MM.1S (cell line): ENCODE measurements at regions not wholly inside any gene's neighbourhood (a gene's known extent, or its start where the extent isn't known, plus 50 kb on each side); places are given as distances from the start of the nearest gene placed in this dataset.
A peak's percentile ranks its signal among the peaks of the same experiment; 100 is the strongest.

ENCODE experiments used
- DNase-seq: peaks from one replicate; pipeline ENCODE4 v3.0.0-alpha.2; 2015
- H2AFZ ChIP-seq: fragments of 300-600 bp; sonication (generic); 2 replicates; pipeline ENCODE4 v1.6.0; 2016; ENCODE audit warnings: antibody characterized with exemption, low read length
- H3F3A ChIP-seq: fragments of 300-600 bp; sonication (generic); 2 replicates; pipeline ENCODE4 v1.6.1; 2016; ENCODE audit warnings: mild to moderate bottlenecking, antibody characterized with exemption, low read length, moderate library complexity, mixed read lengths; ENCODE audit not compliant: insufficient read depth
- H3K27ac ChIP-seq: fragments of 300-600 bp; sonication (generic); 2 replicates; pipeline ENCODE4 v1.5.1; 2016; ENCODE audit warnings: mild to moderate bottlenecking, low read length
- H3K27me3 ChIP-seq: fragments of 300-600 bp; sonication (generic); replicated peaks from 2 replicates; pipeline ENCODE4 v1.6.0; 2016; ENCODE audit warnings: low read length; ENCODE audit not compliant: insufficient read depth
- H3K36me3 ChIP-seq: fragments of 300-600 bp; sonication (generic); replicated peaks from 2 replicates; pipeline ENCODE4 v1.6.1; 2016; ENCODE audit warnings: mild to moderate bottlenecking, low read length, mixed read lengths; ENCODE audit not compliant: insufficient read depth
- H3K4me1 ChIP-seq: fragments of 300-600 bp; sonication (generic); 2 replicates; pipeline ENCODE4 v1.6.1; 2016; ENCODE audit warnings: low read length, mixed read lengths
- H3K4me2 ChIP-seq: fragments of 300-600 bp; sonication (generic); 2 replicates; pipeline ENCODE4 v1.6.0; 2016; ENCODE audit warnings: low read depth, low read length
- H3K4me3 ChIP-seq: fragments of 300-600 bp; sonication (generic); 2 replicates; pipeline ENCODE4 v1.5.1; 2016; ENCODE audit warnings: low read length, mixed read lengths
- H3K79me2 ChIP-seq: fragments of 300-600 bp; sonication (generic); 2 replicates; pipeline ENCODE4 v1.6.1; 2016; ENCODE audit warnings: mixed run types, low read length, mixed read lengths
- H3K9ac ChIP-seq: fragments of 300-600 bp; sonication (generic); 2 replicates; pipeline ENCODE4 v1.6.1; 2016; ENCODE audit warnings: low read length, mixed read lengths
- H3K9me2 ChIP-seq: fragments of 300-600 bp; sonication (generic); replicated peaks from 2 replicates; pipeline ENCODE4 v1.6.1; 2016; ENCODE audit warnings: mild to moderate bottlenecking, low read length, mixed read lengths; ENCODE audit not compliant: insufficient read depth
- H3K9me3 ChIP-seq: fragments of 300-600 bp; sonication (generic); replicated peaks from 2 replicates; pipeline ENCODE4 v1.6.1; 2016; ENCODE audit warnings: mild to moderate bottlenecking, low read length, mixed read lengths; ENCODE audit not compliant: insufficient read depth
- H4K20me1 ChIP-seq: fragments of 300-600 bp; sonication (generic); 2 replicates; pipeline ENCODE4 v1.6.1; 2016; ENCODE audit warnings: mild to moderate bottlenecking, low read length, moderate library complexity, mixed read lengths; ENCODE audit not compliant: insufficient read depth
- EZH2 ChIP-seq: fragments of 300-600 bp; sonication (generic); optimal IDR thresholded peaks from 2 replicates; pipeline ENCODE3; 2017; ENCODE audit warnings: low read depth, mild to moderate bottlenecking, antibody characterized with exemption, low read length, mixed read lengths
- EZH2phosphoT487 ChIP-seq: fragments of 300-600 bp; sonication (generic); IDR thresholded peaks from 2 replicates; pipeline ENCODE4 v1.6.1; 2018; ENCODE audit warnings: antibody characterized with exemption, low read length
- TF ChIP-seq, protein P1 (sequence below): fragments of 300-600 bp; sonication (generic); IDR thresholded peaks from 2 replicates; pipeline ENCODE4 v1.5.1; 2016; ENCODE audit warnings: antibody characterized with exemption, low read length, mixed read lengths

DNA sequence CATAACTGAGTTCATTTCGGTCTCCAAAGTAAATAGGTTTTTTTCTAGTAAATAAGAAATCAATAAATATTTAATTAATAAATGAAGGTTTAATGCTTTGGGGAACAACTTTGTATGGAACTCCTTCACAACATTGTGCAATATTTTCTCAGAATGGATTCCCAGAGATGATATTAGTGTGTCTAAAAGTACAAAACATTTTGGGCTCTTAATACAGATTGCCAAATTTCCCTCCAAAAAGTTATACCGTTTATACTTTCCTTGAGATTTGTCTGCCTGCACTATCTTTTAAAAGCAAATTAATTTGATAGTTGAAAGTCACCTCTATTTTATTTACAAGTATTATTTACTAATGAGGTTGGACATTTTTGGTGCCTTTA lies 151.8 kb downstream of the FAM161A start:
- Histone ChIP-seq H3K36me3 (no peaks in the 10 kb centered on the region), H3K4me1 (no peaks in the 10 kb centered on the region), H3K27ac (no peak overlapping the region), H2AFZ (no peak overlapping the region), H3K4me2 (no peak overlapping the region), H3K4me3 (no peak overlapping the region), H3K9me2 (no peaks in the 10 kb centered on the region), H3K27me3 (no peaks in the 10 kb centered on the region), H3K9me3 (no peaks in the 10 kb centered on the region), H3F3A (no peaks in the 10 kb centered on the region), H3K9ac (no peak overlapping the region), H4K20me1 (no peaks in the 10 kb centered on the region), H3K79me2 (no peaks in the 10 kb centered on the region)
- TF ChIP-seq EZH2 (no peak), EZH2phosphoT487 (no peak)
- TF ChIP-seq, protein P1, sequence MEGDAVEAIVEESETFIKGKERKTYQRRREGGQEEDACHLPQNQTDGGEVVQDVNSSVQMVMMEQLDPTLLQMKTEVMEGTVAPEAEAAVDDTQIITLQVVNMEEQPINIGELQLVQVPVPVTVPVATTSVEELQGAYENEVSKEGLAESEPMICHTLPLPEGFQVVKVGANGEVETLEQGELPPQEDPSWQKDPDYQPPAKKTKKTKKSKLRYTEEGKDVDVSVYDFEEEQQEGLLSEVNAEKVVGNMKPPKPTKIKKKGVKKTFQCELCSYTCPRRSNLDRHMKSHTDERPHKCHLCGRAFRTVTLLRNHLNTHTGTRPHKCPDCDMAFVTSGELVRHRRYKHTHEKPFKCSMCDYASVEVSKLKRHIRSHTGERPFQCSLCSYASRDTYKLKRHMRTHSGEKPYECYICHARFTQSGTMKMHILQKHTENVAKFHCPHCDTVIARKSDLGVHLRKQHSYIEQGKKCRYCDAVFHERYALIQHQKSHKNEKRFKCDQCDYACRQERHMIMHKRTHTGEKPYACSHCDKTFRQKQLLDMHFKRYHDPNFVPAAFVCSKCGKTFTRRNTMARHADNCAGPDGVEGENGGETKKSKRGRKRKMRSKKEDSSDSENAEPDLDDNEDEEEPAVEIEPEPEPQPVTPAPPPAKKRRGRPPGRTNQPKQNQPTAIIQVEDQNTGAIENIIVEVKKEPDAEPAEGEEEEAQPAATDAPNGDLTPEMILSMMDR: no peak
- DNase-seq: no peak

DNA sequence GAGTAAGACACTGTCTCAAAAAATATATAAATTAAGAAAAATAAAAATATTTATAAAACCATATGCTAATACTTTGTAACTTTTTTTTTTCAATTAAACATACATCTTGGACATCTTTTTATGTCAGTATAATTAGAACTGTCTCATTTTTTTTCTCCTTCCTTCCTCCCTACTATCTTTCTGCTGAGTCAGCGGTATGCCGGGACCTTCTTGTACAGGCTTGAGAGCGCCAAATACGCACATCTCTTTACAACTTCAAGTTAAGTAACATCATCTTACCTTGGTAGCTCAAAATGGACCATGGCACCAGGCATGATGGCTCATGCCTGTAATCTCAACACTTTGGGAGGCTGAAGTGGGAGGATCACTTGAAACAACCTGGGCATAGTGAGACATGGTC lies 153.4 kb downstream of the FAM161A start:
- Histone ChIP-seq H3K9ac (no peak overlapping the region), H3K36me3 (no peaks in the 10 kb centered on the region), H3K4me2 (no peak overlapping the region), H3K79me2 (no peaks in the 10 kb centered on the region), H3F3A (no peaks in the 10 kb centered on the region), H4K20me1 (no peaks in the 10 kb centered on the region), H3K27me3 (no peaks in the 10 kb centered on the region), H2AFZ (no peak overlapping the region), H3K4me1 (peaks cover 2% of the 10 kb centered on the region), H3K9me2 (no peaks in the 10 kb centered on the region), H3K27ac (no peak overlapping the region), H3K4me3 (no peak overlapping the region), H3K9me3 (no peaks in the 10 kb centered on the region)
- DNase-seq: peak; percentile 7
- no peak for TF ChIP-seq EZH2phosphoT487

DNA sequence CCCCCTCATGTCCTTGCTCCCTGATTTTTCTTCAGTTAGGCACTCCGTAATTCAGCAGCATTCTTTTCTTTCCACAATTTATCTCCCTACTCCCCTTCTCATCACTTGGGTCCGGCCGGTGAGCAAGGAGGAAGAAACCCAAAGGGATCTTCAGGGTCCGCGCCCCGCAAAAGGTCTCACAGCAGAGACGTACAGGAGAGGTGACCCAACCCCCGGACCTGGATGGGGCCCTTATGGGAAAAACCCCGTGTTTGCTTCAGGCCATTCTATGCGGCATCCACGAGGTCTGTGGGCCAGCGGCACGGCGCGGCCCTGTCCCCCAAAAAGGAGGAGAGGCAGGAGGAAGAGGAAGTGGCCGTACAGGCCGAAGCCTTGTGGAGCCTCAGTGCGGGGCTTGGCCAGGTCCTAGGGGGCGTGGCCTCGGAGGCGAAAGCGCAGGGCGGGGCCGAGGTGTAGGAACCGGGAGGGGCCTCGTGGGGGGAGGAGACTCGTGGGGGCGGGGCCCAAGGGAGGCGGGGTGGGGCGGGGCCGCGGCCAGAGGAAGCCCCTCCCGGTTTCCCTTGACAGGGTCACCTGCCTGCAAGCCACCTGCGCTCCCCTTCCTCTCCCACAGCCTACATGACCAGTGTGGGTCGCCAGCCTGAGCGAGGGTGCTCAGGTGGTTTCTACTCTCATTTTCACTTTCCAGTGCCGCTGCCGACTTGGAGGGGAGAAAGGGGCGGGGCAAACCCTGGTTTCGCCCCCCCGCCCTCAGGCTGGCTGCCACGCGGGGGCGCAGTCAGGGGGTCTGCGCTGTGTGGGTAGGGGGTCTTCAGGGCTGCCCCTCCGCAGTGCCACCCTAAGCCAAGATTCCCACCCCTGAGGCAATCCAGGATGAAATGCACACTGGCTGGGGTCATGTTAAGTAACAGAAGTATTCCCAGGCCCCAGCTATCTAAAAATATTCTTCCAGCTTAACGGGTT lies 156.4 kb upstream of the XPO1 start:
- H3K36me3 ChIP-seq: no peaks in the 10 kb centered on the region
- H2AFZ ChIP-seq: peak overlapping the region; percentile 100
- H3K9me3 ChIP-seq: no peaks in the 10 kb centered on the region
- H3K4me1 ChIP-seq: peaks cover 11% of the 10 kb centered on the region
- peaks cover 11% of the 10 kb centered on the region; the same call in 1 of the 2 replicates for H3F3A ChIP-seq
- H3K9me2 ChIP-seq: no peaks in the 10 kb centered on the region
- H3K27ac ChIP-seq: peak overlapping the region; percentile 81; the same call in 1 of the 2 replicates
- H3K79me2 ChIP-seq: no peaks in the 10 kb centered on the region
- TF ChIP-seq, protein P1: peak; percentile 72
- no peak for TF ChIP-seq EZH2
- TF ChIP-seq EZH2phosphoT487: no peak
- H3K27me3 ChIP-seq: no peaks in the 10 kb centered on the region
- peak overlapping the region; percentile 98 for H3K4me2 ChIP-seq
- H3K4me3 ChIP-seq: peak overlapping the region; percentile 80
- peak overlapping the region; percentile 71 for H3K9ac ChIP-seq
- no peaks in the 10 kb centered on the region for H4K20me1 ChIP-seq
- peak; percentile 98 for DNase-seq
